H1 (cell line): ENCODE measurements at regions not wholly inside any gene's neighbourhood (a gene's known extent, or its start where the extent isn't known, plus 50 kb on each side); places are given as distances from the start of the nearest gene placed in this dataset.

Experiments used
- RAD21 ChIP-seq, 2 experiments: IDR thresholded peaks in 1 of 2; conservative IDR thresholded peaks in 1 of 2; 2 replicates each; pipeline ENCODE4 v1.6.1; 2011; ENCODE audit warnings: low read depth in 2 of 2, low read length in 2 of 2, improper control_type of control experiment in 1 of 2, inconsistent platforms in 1 of 2, mild to moderate bottlenecking in 1 of 2, moderate library complexity in 1 of 2
- RNF2 ChIP-seq: fragments of 200-900, 300-1000 bp; sonication (generic); IDR thresholded peaks from 2 replicates; pipeline ENCODE4 v1.7.1; 2016; ENCODE audit warnings: borderline replicate concordance, low read depth, mild to moderate bottlenecking, antibody characterized with exemption, low read length; ENCODE audit not compliant: poor library complexity, severe bottlenecking; ENCODE audit errors: missing control alignments
- RXRA ChIP-seq: IDR thresholded peaks from 2 replicates; pipeline ENCODE4 v1.6.1; 2011; ENCODE audit warnings: low read depth, mild to moderate bottlenecking, low read length, moderate library complexity; ENCODE audit not compliant: insufficient read depth
- SP2 ChIP-seq: IDR thresholded peaks from 2 replicates; pipeline ENCODE4 v1.6.1; 2012; ENCODE audit warnings: mild to moderate bottlenecking, low read length, inconsistent platforms
- YY1 ChIP-seq: IDR thresholded peaks from 2 replicates; pipeline ENCODE4 v1.6.1; 2011; ENCODE audit warnings: low read depth, mild to moderate bottlenecking, low read length
- TF ChIP-seq, protein P1 (sequence below), 3 experiments: IDR thresholded peaks; 1 replicate in 2 of 3; 2 replicates in 1 of 3; pipeline versions ENCODE4 v1.5.1 to v1.6.1; 2011; ENCODE audit warnings: low read length in 3 of 3, mild to moderate bottlenecking in 3 of 3, inconsistent platforms in 2 of 3, low read depth in 1 of 3, moderate library complexity in 1 of 3; ENCODE audit not compliant: insufficient read depth in 1 of 3; ENCODE audit errors: control extremely low read depth in 1 of 3
- TF ChIP-seq, protein P2 (sequence below): IDR thresholded peaks from 2 replicates; pipeline ENCODE4 v1.6.1; 2011; ENCODE audit warnings: low read depth, mild to moderate bottlenecking, low read length; ENCODE audit not compliant: insufficient read depth

DNA sequence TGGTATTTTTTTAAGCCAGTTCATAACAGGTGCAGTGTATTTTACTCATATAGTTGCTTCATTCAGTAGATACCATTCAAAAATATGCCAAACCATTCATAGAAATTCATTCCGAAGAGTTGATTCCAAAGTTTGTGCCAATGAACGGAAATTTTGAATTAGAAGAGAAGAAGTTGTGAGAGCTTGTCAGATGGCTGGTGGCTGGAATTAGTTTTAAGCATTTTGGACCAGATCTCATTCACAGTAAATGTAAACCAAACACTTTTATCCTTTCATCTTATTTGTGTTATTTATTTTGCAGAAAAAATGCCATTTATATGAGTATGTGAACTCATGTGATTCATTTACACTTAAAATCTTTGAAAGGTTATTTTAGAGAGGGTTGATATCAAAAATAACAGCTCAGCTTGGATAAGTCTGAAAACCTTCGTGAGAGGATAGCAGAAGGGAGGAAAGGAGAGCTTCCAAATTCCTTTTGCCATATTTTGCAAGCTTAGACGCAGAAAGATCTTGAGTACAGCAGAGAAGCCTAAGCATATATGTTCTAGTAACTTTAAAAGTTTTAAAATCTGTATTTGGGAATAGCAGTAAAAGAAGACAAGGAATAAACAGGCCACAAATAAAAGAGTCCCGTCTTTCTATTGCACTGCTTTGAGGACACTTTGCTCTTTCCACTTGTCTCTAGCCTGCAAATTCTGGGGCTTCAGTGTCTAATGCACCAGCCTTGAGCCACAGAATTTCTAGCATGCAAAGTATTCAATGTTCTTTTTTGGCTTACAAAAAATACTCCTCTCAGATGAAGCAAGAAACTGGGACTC is 253.6 kb upstream of the FLRT2 start:
- TF ChIP-seq, protein P1, sequence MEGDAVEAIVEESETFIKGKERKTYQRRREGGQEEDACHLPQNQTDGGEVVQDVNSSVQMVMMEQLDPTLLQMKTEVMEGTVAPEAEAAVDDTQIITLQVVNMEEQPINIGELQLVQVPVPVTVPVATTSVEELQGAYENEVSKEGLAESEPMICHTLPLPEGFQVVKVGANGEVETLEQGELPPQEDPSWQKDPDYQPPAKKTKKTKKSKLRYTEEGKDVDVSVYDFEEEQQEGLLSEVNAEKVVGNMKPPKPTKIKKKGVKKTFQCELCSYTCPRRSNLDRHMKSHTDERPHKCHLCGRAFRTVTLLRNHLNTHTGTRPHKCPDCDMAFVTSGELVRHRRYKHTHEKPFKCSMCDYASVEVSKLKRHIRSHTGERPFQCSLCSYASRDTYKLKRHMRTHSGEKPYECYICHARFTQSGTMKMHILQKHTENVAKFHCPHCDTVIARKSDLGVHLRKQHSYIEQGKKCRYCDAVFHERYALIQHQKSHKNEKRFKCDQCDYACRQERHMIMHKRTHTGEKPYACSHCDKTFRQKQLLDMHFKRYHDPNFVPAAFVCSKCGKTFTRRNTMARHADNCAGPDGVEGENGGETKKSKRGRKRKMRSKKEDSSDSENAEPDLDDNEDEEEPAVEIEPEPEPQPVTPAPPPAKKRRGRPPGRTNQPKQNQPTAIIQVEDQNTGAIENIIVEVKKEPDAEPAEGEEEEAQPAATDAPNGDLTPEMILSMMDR (IDR thresholded peaks at IDR 0.05; ENCODE audit: control extremely low read depth in 1 of 3, insufficient read depth in 1 of 3, low read depth in 1 of 3, low read length in 3 of 3): no peak
- TF ChIP-seq YY1 (no peak), RNF2 (no peak), SP2 (no peak), RXRA (no peak), RAD21 (IDR thresholded peaks at IDR 0.05 in 1 of 2, conservative IDR thresholded peaks at IDR 0.05 in 1 of 2; ENCODE audit: low read depth in 2 of 2, low read length in 2 of 2) (no peak)
- TF ChIP-seq, protein P2, sequence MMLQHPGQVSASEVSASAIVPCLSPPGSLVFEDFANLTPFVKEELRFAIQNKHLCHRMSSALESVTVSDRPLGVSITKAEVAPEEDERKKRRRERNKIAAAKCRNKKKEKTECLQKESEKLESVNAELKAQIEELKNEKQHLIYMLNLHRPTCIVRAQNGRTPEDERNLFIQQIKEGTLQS: no peak
